ENCODE measurements at regions not wholly inside any gene's neighbourhood (a gene's known extent, or its start where the extent isn't known, plus 50 kb on each side); places are given as distances from the start of the nearest gene placed in this dataset.
"Not testable (repeated sequence)": the region's sequence is repeated elsewhere in the genome, so short reads cannot be mapped to it uniquely, and the experiment has no call there.

GRCh38 chr18:28736223-28736622 lies 559.3 kb upstream of the CDH2 start:
- TF ChIP-seq CTCF (IDR thresholded peaks at IDR 0.05; ENCODE audit: low read depth, low read length), result no peak
- CTCF ChIA-PET, result no interaction called here

DNA sequence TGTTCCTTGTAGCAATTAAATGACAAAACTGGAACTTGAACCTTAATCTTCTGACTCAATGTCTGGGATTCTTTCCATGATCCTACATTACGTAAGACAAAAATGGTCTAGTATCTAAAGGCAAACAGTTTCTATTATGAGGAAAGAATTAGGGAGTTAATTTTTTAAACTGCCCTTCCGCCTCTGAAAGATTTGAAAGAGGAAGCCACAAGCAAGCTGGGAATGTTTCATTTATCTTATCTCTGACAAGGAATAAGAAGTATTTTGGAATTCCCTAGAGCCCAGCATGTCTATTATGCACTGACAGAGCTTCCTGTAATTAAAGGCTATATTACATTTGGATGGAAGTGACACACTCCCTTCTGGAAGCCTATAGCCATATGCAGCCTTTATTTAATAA lies 558.8 kb upstream of the CDH2 start:
- Histone ChIP-seq H3K4me3 (ENCODE audit: low read depth, low read length) (no peak overlapping the region), H3K27ac (ENCODE audit: low read depth, low read length) (no peak overlapping the region), H3K27me3 (ENCODE audit: control insufficient read depth, insufficient read depth, low read length) (no peaks in the 10 kb centered on the region), H3K9me3 (ENCODE audit: control insufficient read depth, insufficient read depth, low read length) (no peaks in the 10 kb centered on the region; the same call in none of the 2 replicates)
- ChIA-PET POLR2A (no interaction called here), CTCF (no interaction called here)
- TF ChIP-seq CTCF (IDR thresholded peaks at IDR 0.05; ENCODE audit: low read depth, low read length), result no peak
- no peak for DNase-seq (ENCODE audit: low read depth, low spot score)

More at GRCh38 chr18:28736223-28736622, 559.3 kb upstream of the CDH2 start:
- Histone ChIP-seq H3K27me3 (ENCODE audit: control insufficient read depth, insufficient read depth, low read length) (no peaks in the 10 kb centered on the region), H3K4me3 (ENCODE audit: low read depth, low read length) (no peak overlapping the region), H3K9me3 (ENCODE audit: control insufficient read depth, insufficient read depth, low read length) (no peaks in the 10 kb centered on the region; the same call in none of the 2 replicates), H3K27ac (ENCODE audit: low read depth, low read length) (no peak overlapping the region)
- POLR2A ChIA-PET, result no interaction called here
- DNase-seq (ENCODE audit: low read depth, low spot score), result no peak

DNA sequence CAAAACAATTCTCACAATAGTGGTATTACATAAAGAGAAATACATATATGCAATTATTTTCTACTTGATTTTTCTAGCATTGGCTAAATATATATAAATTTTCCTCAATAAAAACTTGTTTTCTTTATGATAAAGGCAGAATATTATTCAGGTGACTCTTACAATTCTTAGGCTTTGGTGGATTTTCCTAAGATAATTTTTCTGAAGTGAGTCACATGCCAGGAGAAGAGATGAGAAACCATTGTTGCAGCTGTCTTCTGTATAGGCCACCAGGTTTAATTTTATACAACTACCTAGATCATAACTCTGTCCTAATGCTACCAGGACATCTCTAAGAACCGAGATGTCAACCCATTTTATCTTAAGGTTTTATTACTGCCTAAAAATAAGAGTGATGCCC lies 552.4 kb upstream of the CDH2 start:
- TF ChIP-seq CTCF (IDR thresholded peaks at IDR 0.05; ENCODE audit: low read depth, low read length), result no peak
- no peaks in the 10 kb centered on the region; the same call in 1 of the 2 replicates for H3K9me3 ChIP-seq (ENCODE audit: control insufficient read depth, insufficient read depth, low read length)
- H3K4me3 ChIP-seq (ENCODE audit: low read depth, low read length), result no peak overlapping the region
- POLR2A ChIA-PET, result no interaction called here
- H3K27me3 ChIP-seq (ENCODE audit: control insufficient read depth, insufficient read depth, low read length), result no peaks in the 10 kb centered on the region
- CTCF ChIA-PET, result no interaction called here
- H3K27ac ChIP-seq (ENCODE audit: low read depth, low read length), result no peak overlapping the region
- no peak for DNase-seq (ENCODE audit: low read depth, low spot score)

- TF ChIP-seq CTCF (IDR thresholded peaks at IDR 0.05; ENCODE audit: low read depth, low read length), result no peak
- no peaks in the 10 kb centered on the region for H3K27me3 ChIP-seq (ENCODE audit: control insufficient read depth, insufficient read depth, low read length)
- ChIA-PET CTCF (no interaction called here), POLR2A (no interaction called here)
- no peak overlapping the region for H3K4me3 ChIP-seq (ENCODE audit: low read depth, low read length)
- DNase-seq (ENCODE audit: low read depth, low spot score), result no peak
- no peak overlapping the region for H3K27ac ChIP-seq (ENCODE audit: low read depth, low read length)
- H3K9me3 ChIP-seq (ENCODE audit: control insufficient read depth, insufficient read depth, low read length), result no peaks in the 10 kb centered on the region
Observed at GRCh38 chr18:28728891-28729290, 552.0 kb upstream of the CDH2 start.

DNA sequence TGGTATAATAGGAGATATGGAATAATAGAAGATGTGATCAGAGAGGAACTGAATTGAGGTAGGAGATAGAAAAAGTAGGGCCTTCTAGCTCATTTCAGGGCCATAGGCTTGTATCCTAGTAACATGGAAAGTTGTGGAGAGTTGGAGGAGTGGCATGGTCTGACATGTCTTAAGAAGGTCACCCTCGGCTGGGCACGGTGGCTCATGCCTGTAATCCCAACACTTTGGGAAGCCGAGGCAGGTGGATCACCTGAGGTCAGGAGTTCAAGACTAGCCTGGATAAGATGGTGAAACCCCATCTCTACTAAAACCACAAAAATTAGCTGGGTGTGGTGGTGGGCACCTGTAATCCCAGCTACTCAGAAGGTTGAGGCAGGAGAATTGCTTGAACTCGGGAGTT lies 550.3 kb upstream of the CDH2 start:
- H3K9me3 ChIP-seq (ENCODE audit: control insufficient read depth, insufficient read depth, low read length); CTCF ChIA-PET; H3K27ac ChIP-seq (ENCODE audit: low read depth, low read length); H3K27me3 ChIP-seq (ENCODE audit: control insufficient read depth, insufficient read depth, low read length); DNase-seq (ENCODE audit: low read depth, low spot score); H3K4me3 ChIP-seq (ENCODE audit: low read depth, low read length); POLR2A ChIA-PET: not testable (repeated sequence)

DNA sequence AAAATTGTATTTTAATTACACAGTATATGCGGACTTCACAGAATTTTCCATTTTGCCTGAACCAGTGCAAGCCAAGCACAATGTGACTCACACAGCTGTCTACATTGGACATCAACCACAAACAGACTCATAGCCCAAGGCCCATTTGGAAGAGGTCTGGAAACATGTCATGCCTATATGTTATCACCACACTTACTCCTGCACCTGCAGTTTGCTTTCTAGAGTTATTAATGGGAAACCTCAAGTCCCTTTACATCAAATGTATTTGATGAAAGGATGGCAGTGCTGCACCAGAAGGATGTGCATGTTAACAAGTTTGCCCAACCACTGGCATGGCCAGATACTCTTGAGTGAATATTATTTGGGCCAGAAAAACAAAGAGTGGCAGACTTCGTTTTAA lies 548.9 kb upstream of the CDH2 start:
- POLR2A ChIA-PET, result no interaction called here
- no peak for DNase-seq (ENCODE audit: low read depth, low spot score)
- TF ChIP-seq CTCF (IDR thresholded peaks at IDR 0.05; ENCODE audit: low read depth, low read length), result no peak
- Histone ChIP-seq H3K4me3 (ENCODE audit: low read depth, low read length) (no peak overlapping the region), H3K9me3 (ENCODE audit: control insufficient read depth, insufficient read depth, low read length) (no peaks in the 10 kb centered on the region), H3K27me3 (ENCODE audit: control insufficient read depth, insufficient read depth, low read length) (no peaks in the 10 kb centered on the region), H3K27ac (ENCODE audit: low read depth, low read length) (no peak overlapping the region)
- CTCF ChIA-PET, result no interaction called here

Measured in AG04450 (cell line).